ENCODE measurements at regions not wholly inside any gene's neighbourhood (a gene's known extent, or its start where the extent isn't known, plus 50 kb on each side); places are given as distances from the start of the nearest gene placed in this dataset.

DNA sequence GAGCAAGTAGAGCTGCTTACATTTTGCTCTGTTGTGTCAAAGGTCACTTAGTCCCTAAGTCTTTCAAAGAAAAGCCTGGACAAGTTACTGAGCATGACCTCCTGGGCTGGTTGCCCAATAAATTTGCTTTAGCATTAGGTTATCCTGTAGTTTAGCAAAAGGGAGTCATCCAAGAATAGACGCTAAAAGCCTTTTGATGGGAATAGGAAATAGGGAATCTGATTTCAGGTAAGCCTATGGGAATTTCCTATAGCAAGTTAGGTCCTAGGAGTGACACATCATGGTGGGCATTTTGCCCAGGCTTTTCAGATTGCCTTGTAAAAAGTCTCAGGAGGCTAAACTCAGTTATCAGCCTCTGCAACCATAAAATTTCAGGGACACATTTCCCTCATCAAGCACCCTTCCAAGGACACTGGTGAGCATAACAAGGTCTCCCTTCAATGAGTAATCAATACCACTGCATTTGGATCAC is 67.6 kb upstream of the RANBP3L start:
- WGBS, 2 experiments (ENCODE audit: insufficient coverage in 2 of 2), result 80 to 100% methylated on average over 1 of the region's 1 CpG
- no peaks in the 10 kb centered on the region for H3K9me3 ChIP-seq (ENCODE audit: control insufficient read depth, low read length)
- H3K4me1 ChIP-seq (ENCODE audit: control insufficient read depth, insufficient read depth, low read length, poor library complexity, severe bottlenecking), result no peaks in the 10 kb centered on the region
- no peak overlapping the region for H3K4me3 ChIP-seq (ENCODE audit: extremely low read depth, insufficient read depth, low read length, poor library complexity, severe bottlenecking)
- no peak overlapping the region for H3K27ac ChIP-seq (ENCODE audit: low read depth, low read length, severe bottlenecking)
- H3K36me3 ChIP-seq (ENCODE audit: control insufficient read depth, insufficient read depth, low read length), result no peaks in the 10 kb centered on the region

- WGBS, 2 experiments (ENCODE audit: insufficient coverage in 2 of 2), result no CpG with 5 or more reads among the region's 2 CpGs
- H3K36me3 ChIP-seq (ENCODE audit: control insufficient read depth, insufficient read depth, low read length), result no peaks in the 10 kb centered on the region
Measured at GRCh38 chr5:36370073-36370472, 68.4 kb upstream of the RANBP3L start.

DNA sequence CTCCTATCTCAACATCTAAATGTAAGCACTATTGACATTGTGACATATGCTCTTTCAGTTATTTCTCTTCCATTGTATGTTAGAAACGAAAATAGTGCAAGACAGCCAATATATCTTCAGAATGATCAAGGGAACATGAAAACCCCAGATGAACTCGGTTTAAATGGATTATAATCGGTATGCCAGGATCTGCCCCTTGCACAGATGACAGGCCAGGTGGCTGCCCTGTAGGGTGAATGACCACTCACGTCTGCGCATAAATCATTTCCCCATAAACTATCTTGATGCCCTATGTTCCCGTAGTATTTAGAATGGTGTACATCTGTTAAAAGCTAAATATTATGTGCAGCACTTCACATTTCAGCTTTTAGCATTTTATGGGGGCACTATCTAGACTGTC is 69.7 kb upstream of the RANBP3L start:
- Histone ChIP-seq H3K4me1 (ENCODE audit: control insufficient read depth, insufficient read depth, low read length, poor library complexity, severe bottlenecking) (no peaks in the 10 kb centered on the region), H3K9me3 (ENCODE audit: control insufficient read depth, low read length) (no peaks in the 10 kb centered on the region), H3K4me3 (ENCODE audit: extremely low read depth, insufficient read depth, low read length, poor library complexity, severe bottlenecking) (no peak overlapping the region), H3K27ac (ENCODE audit: low read depth, low read length, severe bottlenecking) (no peak overlapping the region), H3K36me3 (ENCODE audit: control insufficient read depth, insufficient read depth, low read length) (no peaks in the 10 kb centered on the region)
- 77 to 93% methylated on average over 2 to 3 of the region's 6 CpGs for WGBS, 2 experiments (ENCODE audit: insufficient coverage in 2 of 2)

More at GRCh38 chr5:36370073-36370472, 68.4 kb upstream of the RANBP3L start:
- H3K27ac ChIP-seq (ENCODE audit: low read depth, low read length, severe bottlenecking), result no peak overlapping the region
- no peak overlapping the region for H3K4me3 ChIP-seq (ENCODE audit: extremely low read depth, insufficient read depth, low read length, poor library complexity, severe bottlenecking)
- H3K4me1 ChIP-seq (ENCODE audit: control insufficient read depth, insufficient read depth, low read length, poor library complexity, severe bottlenecking), result no peaks in the 10 kb centered on the region
- no peaks in the 10 kb centered on the region for H3K9me3 ChIP-seq (ENCODE audit: control insufficient read depth, low read length)

DNA sequence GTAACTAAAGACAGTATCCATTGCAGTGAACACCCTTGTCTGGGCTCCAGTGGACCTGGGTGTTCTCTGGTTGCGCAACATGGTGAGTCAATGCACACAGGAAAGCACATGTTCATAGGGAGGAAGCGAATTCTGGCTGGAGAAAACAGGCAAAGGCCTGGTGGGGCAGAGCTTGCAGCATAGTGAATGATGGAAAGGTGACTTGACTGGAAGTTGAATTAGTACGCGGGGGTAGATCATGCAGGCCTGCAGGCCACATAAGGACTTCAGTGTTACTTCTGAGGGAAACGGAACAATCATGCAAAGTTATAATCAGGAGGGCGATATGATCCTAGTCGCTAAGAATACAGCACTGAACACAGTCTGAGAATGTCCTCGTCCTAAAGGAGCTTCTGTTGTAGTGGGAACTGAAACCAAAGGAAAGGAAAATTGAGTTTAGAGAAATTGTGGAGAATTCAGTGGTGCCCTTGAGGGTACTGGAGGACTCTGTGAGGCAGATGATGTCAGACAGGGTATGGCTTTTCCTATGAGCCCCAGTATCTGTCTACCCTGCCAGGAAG is 71.9 kb upstream of the RANBP3L start:
- no peaks in the 10 kb centered on the region for H3K9me3 ChIP-seq (ENCODE audit: control insufficient read depth, low read length)
- no peak overlapping the region for H3K4me3 ChIP-seq (ENCODE audit: extremely low read depth, insufficient read depth, low read length, poor library complexity, severe bottlenecking)
- no peaks in the 10 kb centered on the region for H3K36me3 ChIP-seq (ENCODE audit: control insufficient read depth, insufficient read depth, low read length)
- no peak overlapping the region for H3K27ac ChIP-seq (ENCODE audit: low read depth, low read length, severe bottlenecking)
- H3K4me1 ChIP-seq (ENCODE audit: control insufficient read depth, insufficient read depth, low read length, poor library complexity, severe bottlenecking), result no peaks in the 10 kb centered on the region
- WGBS, 2 experiments (ENCODE audit: insufficient coverage in 2 of 2), result 92 to 95% methylated on average over 8 of the region's 8 CpGs

GRCh38 chr5:36374266-36374862 is 72.7 kb upstream of the RANBP3L start:
- 88 to 95% methylated on average over 2 to 3 of the region's 3 CpGs for WGBS, 2 experiments (ENCODE audit: insufficient coverage in 2 of 2)
- no peaks in the 10 kb centered on the region for H3K9me3 ChIP-seq (ENCODE audit: control insufficient read depth, low read length)
- no peak overlapping the region for H3K4me3 ChIP-seq (ENCODE audit: extremely low read depth, insufficient read depth, low read length, poor library complexity, severe bottlenecking)
- no peak overlapping the region for H3K27ac ChIP-seq (ENCODE audit: low read depth, low read length, severe bottlenecking)
- H3K4me1 ChIP-seq (ENCODE audit: control insufficient read depth, insufficient read depth, low read length, poor library complexity, severe bottlenecking), result no peaks in the 10 kb centered on the region
- H3K36me3 ChIP-seq (ENCODE audit: control insufficient read depth, insufficient read depth, low read length), result no peaks in the 10 kb centered on the region

- no peaks in the 10 kb centered on the region for H3K36me3 ChIP-seq (ENCODE audit: control insufficient read depth, insufficient read depth, low read length)
- H3K4me3 ChIP-seq (ENCODE audit: extremely low read depth, insufficient read depth, low read length, poor library complexity, severe bottlenecking), result no peak overlapping the region
- H3K9me3 ChIP-seq (ENCODE audit: control insufficient read depth, low read length), result no peaks in the 10 kb centered on the region
- no peaks in the 10 kb centered on the region for H3K4me1 ChIP-seq (ENCODE audit: control insufficient read depth, insufficient read depth, low read length, poor library complexity, severe bottlenecking)
- WGBS, 2 experiments (ENCODE audit: insufficient coverage in 2 of 2), result 86 to 100% methylated on average over 1 of the region's 2 CpGs
- H3K27ac ChIP-seq (ENCODE audit: low read depth, low read length, severe bottlenecking), result no peak overlapping the region
Measured at GRCh38 chr5:36377192-36377591, 75.5 kb upstream of the RANBP3L start.

- WGBS, 2 experiments (ENCODE audit: insufficient coverage in 2 of 2), result 93% methylated on average over 1 of the region's 1 CpG; no CpG with 5 or more reads in 1 of the 2 experiments
Measured at GRCh38 chr5:36378551-36378950, 76.8 kb upstream of the RANBP3L start.

DNA sequence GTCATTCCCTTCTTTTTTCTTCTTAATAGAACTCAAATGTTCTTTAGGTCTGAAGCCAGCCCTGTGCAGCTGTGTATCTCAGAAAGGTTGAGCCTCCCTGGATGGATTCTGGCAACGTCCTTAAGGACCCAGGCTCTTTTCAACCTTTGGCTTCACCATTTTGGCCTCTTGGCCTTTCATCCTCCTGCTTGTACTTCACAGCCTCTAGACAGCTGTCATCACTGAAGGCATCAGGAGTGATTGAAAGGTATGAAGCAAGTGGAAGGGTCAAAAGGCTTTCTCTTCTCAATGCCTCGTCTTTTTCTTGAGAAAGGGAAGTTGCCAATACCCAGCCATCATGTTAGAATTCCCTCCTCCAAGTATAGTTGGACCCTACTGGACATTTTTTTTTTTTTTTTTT is 81.2 kb upstream of the RANBP3L start:
- H3K4me1 ChIP-seq (ENCODE audit: control insufficient read depth, insufficient read depth, low read length, poor library complexity, severe bottlenecking), result no peaks in the 10 kb centered on the region
- no peak overlapping the region for H3K27ac ChIP-seq (ENCODE audit: low read depth, low read length, severe bottlenecking)
- WGBS, 2 experiments (ENCODE audit: insufficient coverage in 2 of 2), result 71 to 86% methylated on average over 1 of the region's 2 CpGs

More at GRCh38 chr5:36378551-36378950, 76.8 kb upstream of the RANBP3L start:
- no peaks in the 10 kb centered on the region for H3K9me3 ChIP-seq (ENCODE audit: control insufficient read depth, low read length)
- H3K27ac ChIP-seq (ENCODE audit: low read depth, low read length, severe bottlenecking), result no peak overlapping the region
- H3K36me3 ChIP-seq (ENCODE audit: control insufficient read depth, insufficient read depth, low read length), result no peaks in the 10 kb centered on the region
- H3K4me3 ChIP-seq (ENCODE audit: extremely low read depth, insufficient read depth, low read length, poor library complexity, severe bottlenecking), result no peak overlapping the region
- H3K4me1 ChIP-seq (ENCODE audit: control insufficient read depth, insufficient read depth, low read length, poor library complexity, severe bottlenecking), result no peaks in the 10 kb centered on the region

DNA sequence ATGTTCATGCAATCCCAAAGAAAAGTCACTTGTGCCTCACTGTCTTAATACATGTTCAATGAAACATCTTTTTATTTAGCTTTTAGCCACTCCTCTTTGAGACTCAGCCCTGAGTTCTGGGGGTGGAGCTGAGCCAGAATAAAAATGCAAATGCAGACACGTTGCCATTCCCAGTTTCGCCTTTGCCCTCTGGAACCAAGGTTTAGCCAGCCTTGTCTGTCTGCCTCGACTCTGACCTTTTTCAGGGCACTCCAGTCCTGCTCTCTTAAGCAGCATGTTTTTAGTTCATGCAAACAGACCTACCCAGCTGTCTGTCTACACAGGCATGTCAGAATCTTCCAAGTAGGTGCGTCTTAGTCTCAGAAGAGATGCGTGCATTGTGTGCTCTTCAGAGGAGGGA is 82.2 kb upstream of the RANBP3L start:
- Histone ChIP-seq H3K27ac (ENCODE audit: low read depth, low read length, severe bottlenecking) (no peak overlapping the region), H3K4me1 (ENCODE audit: control insufficient read depth, insufficient read depth, low read length, poor library complexity, severe bottlenecking) (peaks cover 3% of the 10 kb centered on the region), H3K4me3 (ENCODE audit: extremely low read depth, insufficient read depth, low read length, poor library complexity, severe bottlenecking) (no peak overlapping the region), H3K9me3 (ENCODE audit: control insufficient read depth, low read length) (no peaks in the 10 kb centered on the region), H3K36me3 (ENCODE audit: control insufficient read depth, insufficient read depth, low read length) (no peaks in the 10 kb centered on the region)
- 80 to 84% methylated on average over 5 of the region's 5 CpGs for WGBS, 2 experiments (ENCODE audit: insufficient coverage in 2 of 2)

More for the DNA sequence above, 81.2 kb upstream of the RANBP3L start:
- Histone ChIP-seq H3K36me3 (ENCODE audit: control insufficient read depth, insufficient read depth, low read length) (no peaks in the 10 kb centered on the region), H3K4me3 (ENCODE audit: extremely low read depth, insufficient read depth, low read length, poor library complexity, severe bottlenecking) (no peak overlapping the region), H3K9me3 (ENCODE audit: control insufficient read depth, low read length) (no peaks in the 10 kb centered on the region)

GRCh38 chr5:36384845-36385244 is 83.1 kb upstream of the RANBP3L start:
- H3K4me3 ChIP-seq (ENCODE audit: extremely low read depth, insufficient read depth, low read length, poor library complexity, severe bottlenecking), result no peak overlapping the region
- H3K4me1 ChIP-seq (ENCODE audit: control insufficient read depth, insufficient read depth, low read length, poor library complexity, severe bottlenecking), result peaks cover 12% of the 10 kb centered on the region
- WGBS, 2 experiments (ENCODE audit: insufficient coverage in 2 of 2), result 77% methylated on average over 2 of the region's 3 CpGs; no CpG with 5 or more reads in 1 of the 2 experiments
- H3K27ac ChIP-seq (ENCODE audit: low read depth, low read length, severe bottlenecking), result no peak overlapping the region
- no peaks in the 10 kb centered on the region for H3K9me3 ChIP-seq (ENCODE audit: control insufficient read depth, low read length)
- no peaks in the 10 kb centered on the region for H3K36me3 ChIP-seq (ENCODE audit: control insufficient read depth, insufficient read depth, low read length)

DNA sequence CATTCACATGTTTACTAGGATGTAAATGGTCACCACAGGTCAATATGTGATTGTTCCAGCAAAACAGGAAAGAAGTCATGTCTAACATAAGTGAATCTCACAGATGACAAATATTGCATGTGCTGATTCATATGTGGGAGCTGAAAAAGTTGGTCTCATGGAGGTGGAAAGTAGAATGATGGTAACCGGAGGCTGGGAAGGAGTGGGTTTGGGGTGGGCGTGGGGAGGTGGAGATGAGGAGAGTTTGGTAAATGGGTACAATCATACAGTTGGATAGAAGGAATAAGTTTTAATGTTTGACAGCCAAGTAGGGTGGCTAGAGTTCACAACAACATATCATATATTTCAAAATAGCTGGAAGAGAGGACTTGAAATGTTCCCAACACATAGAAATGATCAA is 83.8 kb upstream of the RANBP3L start:
- Histone ChIP-seq H3K4me1 (ENCODE audit: control insufficient read depth, insufficient read depth, low read length, poor library complexity, severe bottlenecking) (peaks cover 14% of the 10 kb centered on the region), H3K4me3 (ENCODE audit: extremely low read depth, insufficient read depth, low read length, poor library complexity, severe bottlenecking) (no peak overlapping the region), H3K9me3 (ENCODE audit: control insufficient read depth, low read length) (no peaks in the 10 kb centered on the region), H3K36me3 (ENCODE audit: control insufficient read depth, insufficient read depth, low read length) (no peaks in the 10 kb centered on the region), H3K27ac (ENCODE audit: low read depth, low read length, severe bottlenecking) (no peak overlapping the region)
- 86 to 90% methylated on average over 2 of the region's 2 CpGs for WGBS, 2 experiments (ENCODE audit: insufficient coverage in 2 of 2)

Data from mesodermal cell (in vitro differentiated cells).